HepG2 (cell line): ENCODE measurements at regions not wholly inside any gene's neighbourhood (a gene's known extent, or its start where the extent isn't known, plus 50 kb on each side); places are given as distances from the start of the nearest gene placed in this dataset.

Experiments used
- ATAC-seq: fragments of 200-7000 bp; cut with Tn5 transposase; 3 replicates; pipeline ENCODE4 v1.9.1; 2020; ENCODE audit warnings: mild to moderate bottlenecking, moderate library complexity
- BruUV-seq: library from RNA; stranded (reverse); fragments of 400-500 nt; replicated peaks from 2 replicates; lab custom pipeline; 2021; lab: Mats Ljungman, UMichigan
- CTCF ChIA-PET: fragments of 300-600 bp; formaldehyde crosslinking; extraction: SDS; loops from one replicate; lab custom pipeline; 2021; ENCODE audit warnings: low total read pairs, inconsistent platforms, low intra/inter-chr PET ratio; lab: Yijun Ruan, JAX
- POLR2A ChIA-PET: fragments of 350-600 bp; sonication (Branson Sonifier 250); formaldehyde crosslinking; loops from one replicate; lab custom pipeline; 2020; ENCODE audit warnings: antibody characterized with exemption, inconsistent platforms; lab: Yijun Ruan, JAX
- DNase-seq: peaks from one replicate; pipeline ENCODE4 v3.0.0-alpha.2; 2015; ENCODE audit warnings: low spot score
- FAIRE-seq: peaks from 3 replicates; lab custom pipeline; 2011; peaks lifted over from hg19 to GRCh38; lab: Jason Lieb, UNC
- H2AFZ ChIP-seq: one replicate; pipeline ENCODE4 v1.6.1; 2011; ENCODE audit warnings: low read length, inconsistent platforms
- H3K27ac ChIP-seq: fragments of 300-600 bp; 3 replicates; pipeline ENCODE4 v1.8.0; 2011; ENCODE audit warnings: mixed run types, mild to moderate bottlenecking, mixed read lengths, low read length, inconsistent platforms; ENCODE audit not compliant: insufficient read depth; ENCODE audit errors: extremely low read length
- H3K27me3 ChIP-seq, 2 experiments: fragments of 200-600 bp in 1 of 2; 2 replicates in 1 of 2; 3 replicates in 1 of 2; pipeline versions ENCODE4 v1.6.0 to v1.8.0; 2011; ENCODE audit warnings: low read length in 2 of 2, mild to moderate bottlenecking in 2 of 2, moderate library complexity in 2 of 2, inconsistent platforms in 1 of 2; ENCODE audit not compliant: insufficient read depth in 2 of 2, control insufficient read depth in 1 of 2
- H3K36me3 ChIP-seq, 2 experiments: fragments of 200-600 bp in 1 of 2; replicated peaks in 1 of 2; 2 replicates in 1 of 2; 3 replicates in 1 of 2; pipeline versions ENCODE4 v1.5.1 to v1.8.0; 2011; ENCODE audit warnings: low read length in 2 of 2, inconsistent platforms in 1 of 2; ENCODE audit not compliant: insufficient read depth in 2 of 2, control insufficient read depth in 1 of 2
- H3K4me1 ChIP-seq: 2 replicates; pipeline ENCODE4 v1.5.1; 2012; ENCODE audit warnings: low read length, inconsistent platforms; ENCODE audit not compliant: insufficient read depth
- H3K4me2 ChIP-seq: 2 replicates; pipeline ENCODE4 v1.6.0; 2011; ENCODE audit warnings: low read depth, low read length, inconsistent platforms
- H3K4me3 ChIP-seq, 3 experiments: fragments of 200-600 bp in 1 of 3; sonication (generic), shearing (Covaris generic) in 1 of 3; replicated peaks in 1 of 3; 2 replicates each; pipeline ENCODE4 v1.5.1; 2011 to 2016; ENCODE audit warnings: low read length in 3 of 3, inconsistent platforms in 2 of 3, low read depth in 2 of 3, mild to moderate bottlenecking in 2 of 3, control low read depth in 1 of 3, mixed read lengths in 1 of 3; ENCODE audit not compliant: insufficient read depth in 1 of 3
- H3K79me2 ChIP-seq: one replicate; pipeline ENCODE4 v1.6.1; 2011; ENCODE audit warnings: low read length, inconsistent platforms; ENCODE audit not compliant: insufficient read depth
- H3K9ac ChIP-seq: 2 replicates; pipeline ENCODE4 v1.6.0; 2011; ENCODE audit warnings: mild to moderate bottlenecking, low read depth, low read length, inconsistent platforms; ENCODE audit not compliant: insufficient read depth
- H3K9me3 ChIP-seq: 2 replicates; pipeline ENCODE4 v1.5.1; 2012; ENCODE audit warnings: mild to moderate bottlenecking, low read length
- H4K20me1 ChIP-seq: 2 replicates; pipeline ENCODE4 v1.6.0; 2011; ENCODE audit warnings: inconsistent platforms, mild to moderate bottlenecking, low read length, moderate library complexity; ENCODE audit not compliant: insufficient read depth
- AHR ChIP-seq: IDR thresholded peaks from 2 replicates; pipeline ENCODE4 v1.6.1; 2018; ENCODE audit warnings: missing genetic modification reagents, missing compliant biosample characterization
- BHLHE40 ChIP-seq: IDR thresholded peaks from 2 replicates; pipeline ENCODE4 v1.6.1; 2011; ENCODE audit warnings: low read length, improper control_type of control experiment
- CBFB ChIP-seq: sonication (generic); formaldehyde crosslinking; IDR thresholded peaks from 2 replicates; pipeline ENCODE4 v1.4.0; 2020; ENCODE audit warnings: missing genetic modification reagents
- POLR2A ChIP-seq, 2 experiments: IDR thresholded peaks; 2 replicates each; pipeline ENCODE4 v1.6.1; 2011; ENCODE audit warnings: low read depth in 2 of 2, low read length in 2 of 2, mild to moderate bottlenecking in 1 of 2, moderate library complexity in 1 of 2; ENCODE audit not compliant: insufficient read depth in 1 of 2
- RAD51 ChIP-seq: fragments of 450-650 bp; IDR thresholded peaks from 2 replicates; pipeline ENCODE4 v1.6.1; 2016; ENCODE audit warnings: borderline replicate concordance
- SALL2 ChIP-seq: sonication (generic); formaldehyde crosslinking; IDR thresholded peaks from 2 replicates; pipeline ENCODE4 v1.8.1; 2023; ENCODE audit warnings: mild to moderate bottlenecking, missing genetic modification reagents, inconsistent platforms
- STAG1 ChIP-seq: sonication (generic); formaldehyde crosslinking; IDR thresholded peaks from 2 replicates; pipeline ENCODE4 v1.4.0; 2020; ENCODE audit warnings: missing genetic modification reagents
- ZKSCAN5 ChIP-seq: sonication (generic); formaldehyde crosslinking; IDR thresholded peaks from 2 replicates; pipeline ENCODE4 v1.5.1; 2020; ENCODE audit warnings: mild to moderate bottlenecking, missing genetic modification reagents
- ZNF530 ChIP-seq: sonication (generic); formaldehyde crosslinking; IDR thresholded peaks from 2 replicates; pipeline ENCODE4 v1.5.0; 2020; ENCODE audit warnings: low read depth, mild to moderate bottlenecking, missing genetic modification reagents
- WGBS: methylation state at CpG from one replicate; pipeline ENCODE4 v1.1.6; 2017; ENCODE audit warnings: low lambda C conversion rate; 5-methylcytosine and 5-hydroxymethylcytosine counted together
- in situ Hi-C: cut with HindIII; loops from 2 replicates; pipeline ENCODE4 v1.10.0; 2017; ENCODE audit warnings: low pct_unique_long_range_greater_than_20kb; ENCODE audit not compliant: extremely low pct_ligation_motif_present
- intact Hi-C: fragments of 100-400 bp; cut with micrococcal nuclease; formaldehyde crosslinking; loops from one replicate; pipeline ENCODE4 v1.10.0; 2022; ENCODE audit not compliant: unreplicated experiment
- TF ChIP-seq, protein P1 (sequence below): sonication (generic); formaldehyde crosslinking; IDR thresholded peaks from 2 replicates; pipeline ENCODE4 v1.8.0; 2022; ENCODE audit warnings: mild to moderate bottlenecking, missing genetic modification reagents, moderate library complexity
- TF ChIP-seq, protein P2 (sequence below): IDR thresholded peaks from 2 replicates; pipeline ENCODE4 v1.6.1; 2016; ENCODE audit warnings: low read depth, control low read depth
- TF ChIP-seq, protein P3 (sequence below): IDR thresholded peaks from 2 replicates; pipeline ENCODE4 v1.6.1; 2016; ENCODE audit warnings: missing compliant biosample characterization, missing genetic modification reagents, borderline replicate concordance

DNA sequence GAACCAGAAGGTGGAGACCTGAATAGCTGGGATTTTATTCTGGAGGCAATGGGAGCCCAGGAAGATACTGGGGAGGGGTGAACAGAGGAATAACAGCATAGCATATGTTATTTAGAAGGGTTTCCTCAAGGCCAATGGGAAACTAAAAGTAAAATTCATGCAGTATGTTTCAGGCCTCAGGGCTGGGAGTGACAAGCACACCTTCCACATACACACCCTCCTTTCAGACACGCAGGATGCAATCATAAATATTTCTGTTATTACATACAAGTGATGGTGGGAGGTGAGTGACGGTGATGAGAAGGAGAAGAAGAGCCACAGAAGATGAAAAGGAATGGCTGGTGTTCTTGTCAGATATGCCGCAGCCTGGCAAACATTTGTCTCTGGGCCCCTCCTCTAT lies 106.1 kb upstream of the FLRT2 start:
- Histone ChIP-seq H2AFZ (no peak overlapping the region), H4K20me1 (no peaks in the 10 kb centered on the region), H3K27ac (no peak overlapping the region), H3K9me3 (peaks cover 81% of the 10 kb centered on the region), H3K79me2 (no peaks in the 10 kb centered on the region), H3K4me3 (no peak overlapping the region), H3K9ac (no peak overlapping the region), H3K27me3 (no peaks in the 10 kb centered on the region), H3K4me1 (no peaks in the 10 kb centered on the region), H3K4me2 (no peak overlapping the region), H3K36me3 (no peaks in the 10 kb centered on the region)
- 35% methylated on average over 3 of the region's 3 CpGs for WGBS
- ChIA-PET POLR2A (no interaction called here), CTCF (no interaction called here)
- no peak for DNase-seq
- FAIRE-seq, result no peak
- in situ Hi-C loops, result no loop called here
- ATAC-seq, result no peak
- BruUV-seq, result no TSS peak
- intact Hi-C loops, result no loop called here
- TF ChIP-seq, protein P1, sequence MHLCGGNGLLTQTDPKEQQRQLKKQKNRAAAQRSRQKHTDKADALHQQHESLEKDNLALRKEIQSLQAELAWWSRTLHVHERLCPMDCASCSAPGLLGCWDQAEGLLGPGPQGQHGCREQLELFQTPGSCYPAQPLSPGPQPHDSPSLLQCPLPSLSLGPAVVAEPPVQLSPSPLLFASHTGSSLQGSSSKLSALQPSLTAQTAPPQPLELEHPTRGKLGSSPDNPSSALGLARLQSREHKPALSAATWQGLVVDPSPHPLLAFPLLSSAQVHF (CRISPR knock-in tag), result no peak
- TF ChIP-seq ZKSCAN5 (CRISPR knock-in tag), result no peak
- no peak for TF ChIP-seq CBFB (CRISPR knock-in tag)
- TF ChIP-seq AHR (CRISPR knock-in tag), result no peak
- TF ChIP-seq BHLHE40, result no peak
- TF ChIP-seq SALL2, result no peak
- TF ChIP-seq ZNF530 (CRISPR knock-in tag), result no peak
- TF ChIP-seq, protein P2, sequence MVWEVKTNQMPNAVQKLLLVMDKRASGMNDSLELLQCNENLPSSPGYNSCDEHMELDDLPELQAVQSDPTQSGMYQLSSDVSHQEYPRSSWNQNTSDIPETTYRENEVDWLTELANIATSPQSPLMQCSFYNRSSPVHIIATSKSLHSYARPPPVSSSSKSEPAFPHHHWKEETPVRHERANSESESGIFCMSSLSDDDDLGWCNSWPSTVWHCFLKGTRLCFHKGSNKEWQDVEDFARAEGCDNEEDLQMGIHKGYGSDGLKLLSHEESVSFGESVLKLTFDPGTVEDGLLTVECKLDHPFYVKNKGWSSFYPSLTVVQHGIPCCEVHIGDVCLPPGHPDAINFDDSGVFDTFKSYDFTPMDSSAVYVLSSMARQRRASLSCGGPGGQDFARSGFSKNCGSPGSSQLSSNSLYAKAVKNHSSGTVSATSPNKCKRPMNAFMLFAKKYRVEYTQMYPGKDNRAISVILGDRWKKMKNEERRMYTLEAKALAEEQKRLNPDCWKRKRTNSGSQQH (CRISPR knock-in tag), result no peak
- no peak for TF ChIP-seq STAG1
- TF ChIP-seq, protein P3, sequence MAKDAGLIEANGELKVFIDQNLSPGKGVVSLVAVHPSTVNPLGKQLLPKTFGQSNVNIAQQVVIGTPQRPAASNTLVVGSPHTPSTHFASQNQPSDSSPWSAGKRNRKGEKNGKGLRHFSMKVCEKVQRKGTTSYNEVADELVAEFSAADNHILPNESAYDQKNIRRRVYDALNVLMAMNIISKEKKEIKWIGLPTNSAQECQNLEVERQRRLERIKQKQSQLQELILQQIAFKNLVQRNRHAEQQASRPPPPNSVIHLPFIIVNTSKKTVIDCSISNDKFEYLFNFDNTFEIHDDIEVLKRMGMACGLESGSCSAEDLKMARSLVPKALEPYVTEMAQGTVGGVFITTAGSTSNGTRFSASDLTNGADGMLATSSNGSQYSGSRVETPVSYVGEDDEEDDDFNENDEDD (CRISPR knock-in tag), result no peak
- no peak for TF ChIP-seq RAD51
- TF ChIP-seq POLR2A (IDR thresholded peaks at IDR 0.05; ENCODE audit: insufficient read depth in 1 of 2, low read depth in 2 of 2, low read length in 2 of 2), result no peak
